OCI-M2 (cell line): ENCODE measurements at regions not wholly inside any gene's neighbourhood (a gene's known extent, or its start where the extent isn't known, plus 50 kb on each side); places are given as distances from the start of the nearest gene placed in this dataset.

Source experiments
- DNase-seq: peaks from one replicate; lab custom pipeline; 2025; ENCODE audit not compliant: unreplicated experiment; lab: John Stamatoyannopoulos, UW

DNA sequence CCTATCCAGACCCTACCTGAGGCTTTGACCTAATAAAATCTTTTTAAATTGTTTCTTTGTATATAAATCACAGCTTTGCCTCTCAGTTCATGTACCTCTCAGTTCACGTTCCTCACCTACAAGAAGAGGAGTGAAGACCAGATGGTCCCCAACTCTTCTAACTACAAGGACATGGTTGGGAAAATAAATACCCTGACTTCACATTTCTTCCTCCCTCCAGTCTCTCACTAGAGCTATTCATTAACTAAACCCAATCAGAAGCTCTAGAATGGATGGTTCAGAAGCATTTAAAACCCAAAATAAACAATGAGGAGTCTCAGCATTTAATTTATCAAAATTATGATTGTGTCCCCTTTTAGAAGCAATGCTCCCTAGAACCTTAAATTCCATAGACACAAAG lies 97.3 kb upstream of the AGTR1 start:
- no peak for DNase-seq

DNA sequence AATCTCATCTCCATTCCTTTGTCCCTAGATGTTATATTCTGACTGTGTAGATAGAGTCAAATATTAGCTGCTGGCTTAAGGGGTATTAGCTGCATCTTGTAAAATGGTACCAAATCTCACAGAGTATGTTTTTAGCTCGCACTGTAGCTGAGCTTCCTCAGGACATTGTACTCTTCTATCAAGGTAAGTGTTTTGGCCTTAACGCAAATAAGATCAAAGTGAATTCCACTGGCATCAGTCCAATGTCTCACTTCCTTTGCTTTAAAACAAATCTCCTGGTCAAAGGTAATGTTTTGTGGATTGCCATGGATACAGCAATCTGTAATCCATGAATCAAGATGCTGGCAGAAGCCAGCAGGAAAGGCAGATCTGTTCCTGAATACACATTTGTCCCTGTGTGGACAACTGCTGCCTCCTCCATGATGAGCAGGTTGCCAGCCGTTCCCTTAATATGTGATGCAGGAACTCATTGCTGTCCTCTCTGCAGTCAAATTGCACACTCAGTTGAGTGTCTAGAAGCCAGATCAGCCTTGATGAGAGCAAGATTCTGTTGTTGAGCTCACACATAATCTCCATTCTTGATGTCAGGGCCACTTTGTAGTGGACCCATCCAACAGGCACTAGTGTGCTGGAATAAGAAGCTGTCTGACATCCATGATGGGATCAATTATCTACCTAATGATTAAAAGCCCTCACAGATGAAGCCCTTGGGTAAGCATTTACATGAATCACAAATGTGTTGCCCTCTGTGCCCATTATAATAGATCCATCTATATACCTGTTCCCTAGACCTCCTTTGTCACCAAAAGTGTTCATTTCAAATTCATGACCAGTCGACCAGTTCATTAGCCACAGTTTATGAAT lies 96.6 kb upstream of the AGTR1 start:
- DNase-seq, result no peak

GRCh38 chr3:148601766-148602685 lies 95.7 kb upstream of the AGTR1 start:
- DNase-seq, result no peak

- DNase-seq, result no peak
These were observed 93.2 kb upstream of the AGTR1 start for GRCh38 chr3:148604270-148605085.

- no peak for DNase-seq
These were observed 92.2 kb upstream of the AGTR1 start for GRCh38 chr3:148605521-148605920.

DNA sequence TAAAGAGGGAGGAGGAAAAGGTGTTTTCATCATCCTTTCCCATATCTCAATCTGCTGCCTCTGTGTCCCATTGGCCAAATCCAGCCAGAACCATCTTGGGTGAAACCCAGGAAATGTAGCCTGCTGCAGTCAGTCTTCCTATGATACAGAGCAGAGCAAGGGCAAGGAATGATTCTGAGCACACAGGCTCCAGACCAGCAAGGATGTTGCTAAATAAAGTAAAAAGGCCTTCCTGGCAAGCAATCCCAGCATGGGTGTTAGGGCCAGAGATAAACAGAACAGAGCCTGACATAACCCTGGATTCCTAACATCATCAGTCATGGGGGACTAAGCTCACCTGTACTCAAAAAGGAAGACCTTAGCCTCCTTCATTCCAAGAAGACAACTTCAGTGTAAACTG lies 90.7 kb upstream of the AGTR1 start:
- DNase-seq, result no peak

DNA sequence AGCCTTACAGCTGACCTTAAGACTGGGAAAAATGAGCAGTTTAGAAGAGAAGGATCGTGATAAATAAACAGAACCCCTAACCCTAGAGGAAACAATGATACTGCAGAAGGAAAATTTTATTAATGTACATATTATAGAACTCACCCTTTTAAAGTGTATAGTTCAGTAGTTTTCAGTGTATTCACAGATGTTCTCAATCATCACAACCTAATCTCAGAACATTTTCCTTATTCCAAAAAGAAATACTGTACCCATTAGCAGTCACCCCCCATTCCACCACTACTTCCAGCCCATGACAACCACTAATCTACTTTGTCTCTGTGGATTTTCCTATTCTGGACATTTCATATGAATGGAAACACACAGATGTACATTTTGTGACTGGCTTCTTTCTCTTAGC lies 90.2 kb upstream of the AGTR1 start:
- no peak for DNase-seq

DNA sequence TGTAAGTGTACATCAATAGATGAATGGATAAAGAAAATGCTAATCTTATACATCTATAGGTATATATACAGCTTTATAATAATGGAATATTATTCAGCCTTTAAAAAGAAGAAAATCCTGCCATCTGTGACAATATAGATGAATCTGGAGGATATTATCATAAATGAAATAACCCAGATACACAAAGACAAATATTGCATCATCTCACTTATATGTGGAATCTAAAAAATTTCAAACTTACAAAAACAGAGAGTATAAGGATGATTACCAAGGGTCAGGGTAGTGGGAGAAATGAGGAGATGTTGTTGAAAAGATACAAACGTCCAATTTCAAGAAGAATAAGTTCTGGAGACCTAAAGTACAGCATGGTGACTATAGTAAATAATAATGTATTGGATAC lies 85.4 kb upstream of the AGTR1 start:
- DNase-seq, result no peak

DNA sequence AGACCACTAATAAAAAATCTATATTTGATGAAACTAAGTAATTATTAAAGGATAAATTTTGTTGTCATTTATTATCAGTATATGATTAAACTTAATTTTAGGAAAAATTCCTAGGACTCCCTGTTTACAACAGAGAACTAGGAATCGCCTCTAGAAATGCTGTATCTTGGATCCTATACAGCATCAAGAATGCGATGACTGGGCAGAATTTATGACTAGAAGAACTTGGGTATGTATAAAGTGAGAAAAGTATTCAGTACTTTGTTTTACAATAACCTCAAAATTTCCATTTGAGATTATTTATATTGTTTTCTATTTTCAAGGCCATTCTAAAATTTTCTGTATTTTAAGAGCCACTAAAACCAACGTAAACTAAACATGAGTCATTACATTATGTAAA lies 82.3 kb upstream of the AGTR1 start:
- DNase-seq, result no peak

DNA sequence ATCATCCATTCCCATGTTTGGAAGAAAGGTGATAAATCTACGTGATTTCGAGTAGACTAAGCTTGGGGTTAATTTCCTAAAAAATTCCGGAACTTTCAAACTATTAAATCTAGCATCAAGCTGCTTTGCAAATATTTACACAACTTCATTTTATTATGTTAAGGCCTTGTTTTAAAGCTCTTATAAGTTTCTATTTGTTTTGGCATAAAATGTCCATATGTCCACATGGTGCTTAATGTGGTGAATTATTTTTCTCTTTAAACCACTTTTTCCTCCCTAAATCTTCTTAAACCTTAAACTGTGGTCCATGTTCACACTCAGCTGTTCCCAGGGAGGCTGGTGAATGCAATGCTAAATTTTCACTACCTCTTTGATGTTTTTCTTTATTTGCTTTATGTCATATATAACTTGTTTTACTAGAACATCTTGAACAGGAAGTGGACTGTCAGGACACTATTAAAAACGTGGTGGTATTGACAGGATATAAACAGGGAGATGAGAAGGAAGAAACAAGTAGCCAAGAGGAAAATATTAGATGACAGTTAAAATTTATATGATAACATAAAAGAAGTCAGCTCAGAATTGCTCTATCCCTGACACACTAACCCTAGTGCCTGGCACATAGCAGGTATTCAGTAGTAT lies 72.5 kb upstream of the AGTR1 start:
- no peak for DNase-seq

- DNase-seq, result no peak
These were observed 71.7 kb upstream of the AGTR1 start for GRCh38 chr3:148625991-148626390.

GRCh38 chr3:148629006-148629405 lies 68.7 kb upstream of the AGTR1 start:
- no peak for DNase-seq

GRCh38 chr3:148631124-148631903 lies 66.4 kb upstream of the AGTR1 start:
- DNase-seq, result no peak

DNA sequence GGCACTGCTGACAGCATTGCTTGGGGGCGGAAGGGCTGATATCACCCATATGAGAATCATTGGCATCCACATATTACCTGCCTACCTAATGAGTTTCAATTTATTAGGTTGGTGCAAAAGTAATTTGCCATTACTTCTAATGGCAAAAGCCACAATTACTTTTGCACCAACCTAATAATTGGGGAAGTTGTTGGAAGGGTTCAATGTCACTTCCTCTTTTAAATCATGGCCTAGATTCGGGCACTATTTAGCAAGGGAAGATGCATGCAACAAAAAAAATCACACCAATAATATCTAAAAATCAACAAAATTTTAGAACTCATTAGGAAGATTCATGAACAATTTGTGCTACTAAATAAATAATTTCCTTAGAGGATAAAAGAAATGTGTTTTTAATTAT lies 56.0 kb upstream of the AGTR1 start:
- no peak for DNase-seq

GRCh38 chr3:148642214-148642613 lies 55.5 kb upstream of the AGTR1 start:
- no peak for DNase-seq

- no peak for DNase-seq
These were observed 55.1 kb upstream of the AGTR1 start for GRCh38 chr3:148642616-148643015.

- no peak for DNase-seq
These were observed 54.3 kb upstream of the AGTR1 start for GRCh38 chr3:148643389-148643840.

DNA sequence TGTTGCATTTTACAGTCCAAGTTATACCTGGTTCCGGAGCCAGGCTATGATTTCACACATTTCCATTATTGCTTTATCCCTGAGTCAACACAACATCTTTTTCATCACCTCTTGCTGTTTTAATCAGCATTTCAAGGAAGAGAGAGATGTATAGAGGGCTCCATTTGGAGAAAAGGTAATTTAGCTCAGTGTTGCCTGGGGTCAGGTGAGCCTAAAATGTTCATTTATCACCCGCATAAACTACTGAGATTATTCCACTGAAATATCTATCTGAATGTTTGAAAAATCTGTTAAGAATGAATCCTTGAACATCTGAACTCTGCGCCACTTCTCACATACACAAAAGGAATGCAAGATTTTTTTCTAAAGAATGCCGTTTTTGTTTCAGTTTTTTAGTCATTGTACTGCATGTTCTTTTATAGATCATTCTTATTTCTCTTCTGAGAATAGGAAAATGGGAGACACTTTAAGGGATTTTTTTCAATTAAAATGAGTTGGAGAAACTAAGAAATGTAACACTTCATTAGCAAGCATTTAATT lies 51.5 kb upstream of the AGTR1 start:
- no peak for DNase-seq
